ENCODE measurements at regions not wholly inside any gene's neighbourhood (a gene's known extent, or its start where the extent isn't known, plus 50 kb on each side); places are given as distances from the start of the nearest gene placed in this dataset.

DNA sequence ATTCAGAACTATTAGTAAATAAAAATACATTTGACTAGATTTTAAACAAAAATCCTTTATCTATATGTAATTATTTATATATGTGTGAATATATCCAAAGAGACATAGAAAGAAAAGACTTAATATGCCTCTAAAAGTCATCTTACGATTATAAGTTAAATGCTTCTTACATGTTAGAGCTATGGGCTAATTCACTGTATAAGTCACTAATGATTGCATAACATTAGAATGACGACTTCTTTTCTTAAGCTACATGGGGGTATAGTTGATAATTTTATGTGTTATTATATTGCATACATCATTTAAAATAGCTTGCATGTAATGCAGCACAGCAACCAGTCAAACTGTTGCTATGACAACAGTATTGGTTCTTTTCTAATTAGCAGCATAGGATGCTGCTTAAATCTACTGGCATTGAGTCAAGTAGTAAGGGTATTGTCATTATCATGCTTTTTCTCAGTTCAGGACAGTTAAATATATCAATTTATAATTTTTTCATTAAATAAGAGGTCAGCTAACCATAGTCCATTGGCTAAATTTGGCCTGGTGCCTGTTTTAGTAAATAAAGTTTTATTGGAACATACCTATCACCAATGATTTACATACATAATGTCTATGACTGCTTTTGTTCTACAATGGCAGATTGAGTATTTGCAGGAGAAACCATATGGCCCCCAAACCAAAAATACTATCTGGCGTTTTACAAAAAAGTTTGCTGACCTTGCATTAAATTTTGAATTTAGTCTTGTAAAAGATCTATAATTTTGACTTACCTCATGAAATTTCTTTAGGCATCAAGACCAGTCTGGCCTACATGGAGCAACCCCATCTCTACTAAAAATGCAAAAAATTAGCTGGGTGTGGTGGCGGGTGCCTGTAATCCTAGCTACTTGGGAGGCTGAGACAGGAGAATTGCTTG, 207.7 kb upstream of the ZSWIM2 start:
- H4K20me1 ChIP-seq (ENCODE audit: insufficient read depth, low read length), result no peaks in the 10 kb centered on the region
- H3K9ac ChIP-seq (ENCODE audit: low read depth, low read length), result no peak overlapping the region
- H3K9me3 ChIP-seq (ENCODE audit: control insufficient read depth, insufficient read depth, low read length), result no peaks in the 10 kb centered on the region; the same call in 1 of the 2 replicates
- no peak overlapping the region for H2AK9ac ChIP-seq (replicated peaks; ENCODE audit: low read depth, low read length, poor library complexity)
- H3K27ac ChIP-seq (ENCODE audit: insufficient read depth, low read length), result no peak overlapping the region
- ChIA-PET CTCF (interaction anchor here (0.6 kb wide), 1 partner anchor 82 kb away, joined by 4 read pairs; no protein-coding TSS in a partner anchor), POLR2A (ENCODE audit: unreplicated experiment) (no interaction called here)
- no peak overlapping the region for H3K23ac ChIP-seq (ENCODE audit: low read depth, low read length)
- dilution Hi-C loops (cut with HindIII; ENCODE audit: low sequenced_read_pairs, unreplicated experiment) (no loop called here), in situ Hi-C loops (cut with MboI; ENCODE audit: low sequenced_read_pairs) (no loop called here), intact Hi-C loops (cut with micrococcal nuclease) (no loop called here)
- BruUV-seq (replicated peaks), result no TSS peak
- no peak overlapping the region for H4K5ac ChIP-seq (ENCODE audit: low read depth, low read length)
- DNase-seq (no peak), ATAC-seq (ENCODE audit: low read depth) (no peak)
- no CpG with 5 or more reads among the region's 4 CpGs for WGBS, 2 experiments (ENCODE audit: extremely low coverage in 2 of 2, insufficient read length in 1 of 2)
- no peaks in the 10 kb centered on the region for H3K4me1 ChIP-seq (ENCODE audit: control insufficient read depth, insufficient read depth, low read length)
- no peaks in the 10 kb centered on the region for H3K27me3 ChIP-seq (ENCODE audit: control insufficient read depth, insufficient read depth, low read length)
- H3K4me2 ChIP-seq (ENCODE audit: low read depth, low read length), result no peak overlapping the region
- no peak overlapping the region for H3K18ac ChIP-seq (ENCODE audit: low read depth, low read length)
- H2AK5ac ChIP-seq (ENCODE audit: low read depth, low read length), result no peak overlapping the region
- no peak overlapping the region for H3K56ac ChIP-seq (ENCODE audit: extremely low read depth, insufficient read depth, low read length)
- H3K14ac ChIP-seq (replicated peaks; ENCODE audit: low read depth, low read length), result no peak overlapping the region
- no peak overlapping the region for H2AFZ ChIP-seq (replicated peaks; ENCODE audit: low read length, poor library complexity)
- H2BK20ac ChIP-seq (ENCODE audit: low read depth, low read length), result no peak overlapping the region
- no peak overlapping the region for H2BK15ac ChIP-seq (ENCODE audit: low read depth, low read length)
- TF ChIP-seq FOS (IDR thresholded peaks at IDR 0.05; ENCODE audit: low read depth, low read length) (no peak), SMC3 (IDR thresholded peaks at IDR 0.05; ENCODE audit: low read depth, low read length) (no peak), CEBPB (IDR thresholded peaks at IDR 0.05; ENCODE audit: low read depth, low read length) (0 out of 2 replicates have a peak, but pooled peaks have one; percentile 28), ELK1 (IDR thresholded peaks at IDR 0.05; ENCODE audit: borderline replicate concordance, low read depth, low read length) (no peak), MAFK (IDR thresholded peaks at IDR 0.05; ENCODE audit: low read depth, low read length) (peak; percentile 95)
- no peak overlapping the region for H2BK120ac ChIP-seq (ENCODE audit: low read depth, low read length)
- H3K4ac ChIP-seq (ENCODE audit: low read depth, low read length), result no peak overlapping the region
- H2BK5ac ChIP-seq (ENCODE audit: low read depth, low read length, poor library complexity, severe bottlenecking), result no peak overlapping the region
- H3K4me3 ChIP-seq (ENCODE audit: insufficient read depth, low read depth, low read length), result no peak overlapping the region
- H4K91ac ChIP-seq (ENCODE audit: insufficient read depth, low read depth, low read length), result no peak overlapping the region
- H4K8ac ChIP-seq (ENCODE audit: low read depth in 2 of 2, low read length in 2 of 2), result no peak overlapping the region
- no peaks in the 10 kb centered on the region for H3K79me1 ChIP-seq (ENCODE audit: low read depth in 1 of 2, low read length in 2 of 2)
- H3K9me1 ChIP-seq (ENCODE audit: insufficient read depth, low read length), result no peaks in the 10 kb centered on the region
- H3K36me3 ChIP-seq (ENCODE audit: control insufficient read depth, insufficient read depth, low read length), result no peaks in the 10 kb centered on the region
